GM19193 (cell line): ENCODE measurements at regions not wholly inside any gene's neighbourhood (a gene's known extent, or its start where the extent isn't known, plus 50 kb on each side); places are given as distances from the start of the nearest gene placed in this dataset.

Source experiments
- POLR2A ChIP-seq: IDR thresholded peaks from 4 replicates; pipeline ENCODE4 v1.6.1; 2011; ENCODE audit not compliant: insufficient read depth, insufficient read length; ENCODE audit errors: extremely low read depth

GRCh38 chrX:63475200-63475599 is 124.1 kb upstream of the SPIN4 start:
- no peak for TF ChIP-seq POLR2A

DNA sequence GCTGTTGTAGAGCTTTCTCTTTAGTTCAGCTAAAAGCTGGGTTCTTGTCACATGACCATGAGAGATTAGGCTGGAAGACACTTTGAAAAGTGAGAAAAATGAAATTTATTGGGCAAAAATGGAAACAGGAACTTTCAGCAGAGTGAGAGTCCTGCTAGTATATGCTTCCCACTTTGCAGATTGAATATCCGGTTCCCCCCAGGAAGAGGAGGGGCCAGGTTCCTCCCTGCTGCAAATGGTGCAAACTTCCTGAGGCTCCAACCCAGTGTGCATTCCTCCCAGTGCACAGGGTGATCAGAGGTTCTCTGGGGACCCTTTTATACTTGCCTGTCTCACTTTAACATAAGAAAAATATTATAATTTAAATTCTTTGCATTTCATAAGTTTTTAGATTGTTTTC is 119.9 kb upstream of the SPIN4 start:
- no peak for TF ChIP-seq POLR2A

GRCh38 chrX:63470506-63470905 is 119.4 kb upstream of the SPIN4 start:
- TF ChIP-seq POLR2A: no peak

DNA sequence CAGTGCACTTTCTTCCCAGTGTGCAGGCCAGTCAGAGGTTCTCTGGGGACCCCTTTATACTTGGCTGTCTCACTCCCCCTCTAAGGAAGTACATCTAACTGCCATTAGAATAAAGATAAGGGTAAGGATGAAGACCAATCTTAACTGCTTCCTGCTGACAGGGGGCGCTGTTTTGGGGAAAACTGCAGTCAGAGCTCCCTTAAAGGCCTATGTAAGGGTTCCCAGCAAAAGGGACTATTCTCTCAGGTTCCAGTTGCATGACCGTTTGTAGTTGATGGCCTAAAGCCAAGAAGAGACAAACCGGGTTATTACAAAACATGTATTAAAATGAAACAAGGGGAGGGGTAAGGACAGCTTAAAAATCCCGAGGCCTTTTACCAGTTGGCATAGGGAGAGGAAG is 115.6 kb upstream of the SPIN4 start:
- TF ChIP-seq POLR2A: no peak

DNA sequence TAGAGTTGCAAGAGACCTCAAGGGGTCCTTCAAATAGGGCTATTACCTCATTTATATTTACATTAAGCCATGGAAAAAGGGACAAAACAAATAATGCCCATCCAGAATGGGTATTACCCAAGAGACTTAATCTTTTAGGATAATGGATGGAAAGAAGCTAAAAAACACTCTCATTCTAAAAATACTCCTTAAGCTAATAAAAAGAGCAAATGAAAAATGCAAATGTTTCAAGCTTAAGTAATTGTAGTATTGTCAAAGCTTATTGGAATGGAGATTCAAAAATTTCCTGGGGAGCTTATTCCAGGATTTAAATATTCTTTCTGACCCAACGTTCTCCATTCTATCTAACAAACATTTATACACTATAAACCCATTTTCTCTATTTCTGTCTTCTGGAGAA is 107.8 kb upstream of the SPIN4 start:
- no peak for TF ChIP-seq POLR2A

- TF ChIP-seq POLR2A: no peak
These were observed 102.4 kb upstream of the SPIN4 start for GRCh38 chrX:63453571-63453970.

DNA sequence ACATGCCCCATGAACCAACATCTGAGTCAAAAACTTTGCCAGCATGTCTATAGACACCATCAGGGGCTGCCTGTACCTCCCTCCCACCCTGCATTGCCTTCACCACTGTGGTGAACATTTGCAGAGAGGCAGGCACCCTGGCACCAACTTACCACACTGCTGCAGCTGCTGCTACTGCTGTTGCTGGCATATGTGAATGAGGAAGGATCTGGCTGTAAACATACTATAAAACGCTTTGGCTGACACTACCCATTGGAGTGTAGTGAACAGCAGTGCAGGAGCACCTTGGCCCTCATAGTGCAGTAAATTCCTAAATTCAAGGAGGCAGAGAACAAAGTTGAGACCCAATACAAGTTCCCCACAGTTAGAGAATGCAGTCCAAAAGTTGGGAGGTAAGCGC is 90.6 kb upstream of the SPIN4 start:
- no peak for TF ChIP-seq POLR2A

DNA sequence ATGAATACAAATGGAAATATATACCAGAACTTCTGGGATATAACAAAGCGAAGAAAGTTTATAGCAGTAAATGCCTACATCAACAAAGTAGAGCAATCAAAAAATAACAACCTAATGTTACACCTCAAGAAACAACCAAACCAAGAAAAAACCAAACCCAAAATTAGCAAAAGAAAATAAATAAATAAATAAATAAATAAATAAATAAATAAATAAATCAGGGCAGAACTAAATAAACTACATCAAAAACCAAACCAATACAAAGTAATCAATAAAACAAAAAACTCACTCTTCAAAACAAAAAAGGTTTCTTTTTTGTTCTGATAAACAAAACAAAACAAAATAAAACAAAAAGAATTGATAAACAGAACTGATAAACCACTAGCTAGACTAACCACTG is 88.4 kb upstream of the SPIN4 start:
- no peak for TF ChIP-seq POLR2A

DNA sequence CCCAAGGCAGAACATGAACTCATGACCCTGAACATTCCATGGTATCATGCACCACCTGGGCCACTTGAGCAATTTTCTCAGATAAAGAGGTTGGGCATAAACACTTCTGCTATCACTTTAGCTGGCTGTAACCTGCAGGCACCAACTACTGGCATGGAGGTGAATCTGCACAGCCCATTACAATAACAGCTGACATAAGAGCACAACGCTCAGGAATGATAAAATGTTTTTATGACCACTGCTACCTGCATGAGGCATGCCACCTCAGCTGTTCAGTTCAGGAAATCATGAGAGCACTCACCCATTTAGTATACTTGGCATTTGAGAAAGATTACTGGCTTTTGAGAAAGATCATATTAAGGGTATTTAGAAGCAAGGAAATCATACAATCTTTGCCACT is 85.7 kb upstream of the SPIN4 start:
- TF ChIP-seq POLR2A: no peak

GRCh38 chrX:63434665-63435064 is 83.5 kb upstream of the SPIN4 start:
- no peak for TF ChIP-seq POLR2A

- no peak for TF ChIP-seq POLR2A
These were observed 83.1 kb upstream of the SPIN4 start for GRCh38 chrX:63434206-63434605.

DNA sequence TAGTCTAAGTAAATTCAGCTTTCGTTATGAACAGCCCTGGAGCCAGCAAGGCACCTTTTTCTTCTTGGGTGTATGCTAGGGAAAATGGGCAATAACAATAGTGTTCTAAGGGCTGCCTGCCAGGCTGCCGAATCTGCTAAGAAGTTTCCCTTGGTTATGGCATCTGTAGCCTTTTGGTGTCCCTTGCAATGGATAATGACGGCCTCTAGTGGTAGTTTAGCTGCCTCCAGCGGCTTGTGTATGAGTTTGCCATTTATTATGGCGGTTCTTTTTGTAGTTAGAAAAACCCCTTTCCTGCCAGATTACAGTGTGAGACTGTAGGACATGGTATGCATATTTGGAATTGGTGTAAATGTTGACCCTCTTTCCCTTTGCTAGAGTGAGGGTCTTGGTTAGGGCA is 78.9 kb upstream of the SPIN4 start:
- TF ChIP-seq POLR2A: no peak

DNA sequence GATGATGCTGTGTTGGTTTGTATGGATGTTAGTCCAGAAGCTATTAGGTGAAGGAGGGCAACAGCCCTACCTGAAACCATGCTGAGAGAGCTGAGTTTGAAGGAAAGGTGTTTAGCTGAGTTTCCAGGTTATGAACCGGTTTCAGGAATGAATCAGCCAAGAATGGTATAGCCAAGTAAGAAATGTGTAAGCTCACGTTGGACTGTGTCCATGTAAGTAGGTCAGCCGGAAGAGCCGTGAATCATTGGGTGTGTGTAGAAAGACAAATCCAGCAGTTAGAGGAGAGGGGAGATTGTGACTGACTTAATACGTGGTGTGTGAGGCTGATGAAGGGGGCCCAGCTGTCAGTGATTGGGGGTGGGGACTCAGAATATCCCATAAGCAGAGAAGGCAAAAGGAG is 77.2 kb upstream of the SPIN4 start:
- no peak for TF ChIP-seq POLR2A

DNA sequence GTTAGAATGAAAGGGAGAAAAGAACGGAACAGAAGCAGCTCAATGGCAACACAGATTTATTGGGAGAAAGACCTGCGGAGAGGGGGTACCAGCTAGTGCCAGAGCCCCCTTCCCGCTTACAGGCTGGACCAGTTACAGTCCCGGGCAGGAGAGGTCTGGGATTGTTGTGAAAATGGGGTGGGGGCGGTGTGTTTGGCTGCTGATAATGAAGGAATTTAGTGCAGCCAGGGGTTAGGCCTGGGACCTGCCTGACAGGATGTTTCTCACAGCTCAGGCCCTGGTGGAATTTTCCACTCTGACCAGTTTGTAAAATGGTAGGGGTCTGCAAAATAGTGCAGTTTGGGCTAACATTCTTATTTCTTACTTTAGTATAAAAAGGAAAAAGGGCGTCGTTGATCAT is 75.4 kb upstream of the SPIN4 start:
- no peak for TF ChIP-seq POLR2A

DNA sequence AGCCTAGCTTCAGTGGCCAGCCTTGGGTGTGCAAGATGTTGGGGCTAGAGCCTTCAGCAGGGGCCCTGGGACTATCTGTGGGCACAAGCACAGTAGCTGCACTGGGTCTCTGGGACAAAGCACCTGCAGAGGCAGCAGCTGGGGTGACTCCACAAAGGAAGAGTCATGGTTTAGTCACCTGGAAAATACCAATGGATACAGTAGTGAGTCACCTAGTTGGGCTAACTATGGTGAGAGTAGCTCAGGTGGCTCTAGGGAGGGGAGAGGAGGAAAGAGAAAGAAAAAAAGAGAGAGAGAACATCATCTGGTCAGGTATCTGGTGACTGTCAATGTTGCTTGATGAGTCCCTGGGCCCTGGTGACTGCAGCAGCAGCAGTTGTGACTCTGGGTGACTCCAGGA is 72.9 kb upstream of the SPIN4 start:
- TF ChIP-seq POLR2A: no peak

GRCh38 chrX:63421411-63421810 is 70.3 kb upstream of the SPIN4 start:
- TF ChIP-seq POLR2A: no peak

- no peak for TF ChIP-seq POLR2A
These were observed 67.1 kb upstream of the SPIN4 start for GRCh38 chrX:63418211-63418610.

- no peak for TF ChIP-seq POLR2A
These were observed 66.5 kb upstream of the SPIN4 start for GRCh38 chrX:63417649-63418048.

- no peak for TF ChIP-seq POLR2A
These were observed 56.9 kb upstream of the SPIN4 start for GRCh38 chrX:63408050-63408449.

GRCh38 chrX:63404332-63404731 is 53.2 kb upstream of the SPIN4 start:
- TF ChIP-seq POLR2A: no peak
